K562 (cell line): ENCODE measurements at regions not wholly inside any gene's neighbourhood (a gene's known extent, or its start where the extent isn't known, plus 50 kb on each side); places are given as distances from the start of the nearest gene placed in this dataset.

Experiments used
- ATAC-seq: fragments of 200-7000 bp; cut with Tn5 transposase; 3 replicates; pipeline ENCODE4 v1.9.1; 2020; ENCODE audit warnings: moderate library complexity
- BruUV-seq: library from RNA; stranded (reverse); fragments of 400-500 nt; replicated peaks from 2 replicates; lab custom pipeline; 2021; lab: Mats Ljungman, UMichigan
- CTCF ChIA-PET: fragments of 300-600 bp; formaldehyde crosslinking; extraction: SDS; loops from one replicate; lab custom pipeline; 2021; ENCODE audit warnings: low intra/inter-chr PET ratio; lab: Yijun Ruan, JAX
- POLR2A ChIA-PET: fragments of 300-600, 350-650 bp; sonication (Branson Sonifier 250); formaldehyde crosslinking; extraction: SDS; loops from one replicate; lab custom pipeline; 2021; ENCODE audit warnings: antibody characterized with exemption, inconsistent platforms; lab: Yijun Ruan, JAX
- DNase-seq, 4 experiments: peaks; one replicate each; pipeline versions ENCODE4 v3.0.0 to v3.0.0-alpha.2; 2011 to 2018; ENCODE audit warnings: low spot score in 3 of 4, mixed read lengths in 3 of 4; ENCODE audit errors: extremely low read depth in 1 of 4
- FAIRE-seq: peaks from 2 replicates; lab custom pipeline; 2011; peaks lifted over from hg19 to GRCh38; lab: Jason Lieb, UNC
- H2AFZ ChIP-seq: 2 replicates; pipeline ENCODE4 v1.6.0; 2011; ENCODE audit warnings: low read depth, low read length, control low read depth, inconsistent platforms
- H3K27ac ChIP-seq: fragments of 200-600 bp; 3 replicates; pipeline ENCODE4 v1.8.0; 2011; ENCODE audit warnings: low read depth, mild to moderate bottlenecking, control low read depth, inconsistent platforms, low read length, moderate library complexity, mixed read lengths; ENCODE audit errors: extremely low read depth
- H3K27me3 ChIP-seq, 2 experiments: fragments of 300-600 bp in 1 of 2; 2 replicates in 1 of 2; 3 replicates in 1 of 2; pipeline versions ENCODE4 v1.6.0 to v1.8.0; 2011; ENCODE audit warnings: inconsistent platforms in 2 of 2, low read length in 2 of 2, mild to moderate bottlenecking in 1 of 2, mixed read lengths in 1 of 2, moderate library complexity in 1 of 2; ENCODE audit not compliant: control insufficient read depth in 2 of 2, insufficient read depth in 2 of 2
- H3K36me3 ChIP-seq: fragments of 300-600 bp; 3 replicates; pipeline ENCODE4 v1.8.0; 2011; ENCODE audit warnings: mild to moderate bottlenecking, low read length, inconsistent platforms; ENCODE audit not compliant: control insufficient read depth, insufficient read depth
- H3K4me1 ChIP-seq, 2 experiments: fragments of 200-600 bp in 1 of 2; replicated peaks in 1 of 2; 2 replicates in 1 of 2; 3 replicates in 1 of 2; pipeline versions ENCODE4 v1.5.1 to v1.8.0; 2011; ENCODE audit warnings: inconsistent platforms in 2 of 2, low read length in 2 of 2, mild to moderate bottlenecking in 1 of 2, mixed read lengths in 1 of 2, moderate library complexity in 1 of 2; ENCODE audit not compliant: control insufficient read depth in 2 of 2, insufficient read depth in 2 of 2
- H3K4me2 ChIP-seq: 2 replicates; pipeline ENCODE4 v1.6.1; 2011; ENCODE audit warnings: low read length, control low read depth, inconsistent platforms, mixed read lengths; ENCODE audit not compliant: insufficient read depth
- H3K4me3 ChIP-seq: fragments of 200-600 bp; sonication (generic), shearing (Covaris generic); 2 replicates; pipeline ENCODE4 v1.5.1; 2016; ENCODE audit warnings: control low read depth, inconsistent platforms
- H3K79me2 ChIP-seq: fragments of 200-600 bp; 3 replicates; pipeline ENCODE4 v1.8.0; 2011; ENCODE audit warnings: low read length, inconsistent platforms; ENCODE audit not compliant: control insufficient read depth, insufficient read depth
- H3K9ac ChIP-seq, 2 experiments: 2 replicates each; pipeline versions ENCODE4 v1.6.0 to v1.6.1; 2011; ENCODE audit warnings: low read depth in 2 of 2, low read length in 2 of 2, control low read depth in 1 of 2, inconsistent platforms in 1 of 2, mild to moderate bottlenecking in 1 of 2, mixed read lengths in 1 of 2; ENCODE audit not compliant: insufficient read depth in 1 of 2
- H3K9me1 ChIP-seq: one replicate; pipeline ENCODE4 v1.6.0; 2011; ENCODE audit warnings: inconsistent platforms, mild to moderate bottlenecking, low read length, moderate library complexity; ENCODE audit not compliant: control insufficient read depth, insufficient read depth
- H3K9me3 ChIP-seq: replicated peaks from 2 replicates; pipeline ENCODE4 v1.5.1; 2011; ENCODE audit warnings: low read depth, low read length, inconsistent platforms; ENCODE audit not compliant: control insufficient read depth, insufficient read depth
- H4K20me1 ChIP-seq: replicated peaks from 2 replicates; pipeline ENCODE4 v1.6.1; 2011; ENCODE audit warnings: low read length, inconsistent platforms, mixed read lengths; ENCODE audit not compliant: control insufficient read depth, insufficient read depth
- CHCHD3 ChIP-seq: fragments of 250-450 bp; sonication (Bioruptor Pico); IDR thresholded peaks from 2 replicates; pipeline ENCODE4 v2.1.2; 2022; ENCODE audit warnings: mild to moderate bottlenecking
- GABPA ChIP-seq: fragments of 200-800 bp; sonication (Bioruptor generic); conservative IDR thresholded peaks from 2 replicates; pipeline ENCODE4 v1.6.1; 2016; ENCODE audit warnings: low read depth, missing genetic modification characterization, missing compliant biosample characterization
- HDAC8 ChIP-seq: fragments of 450-650 bp; IDR thresholded peaks from 2 replicates; pipeline ENCODE4 v1.6.1; 2016; ENCODE audit warnings: mild to moderate bottlenecking, missing genetic modification characterization, moderate library complexity, missing compliant biosample characterization
- ILF3 ChIP-seq: fragments of 450-650 bp; IDR thresholded peaks from 2 replicates; pipeline ENCODE4 v1.6.1; 2018; ENCODE audit warnings: antibody characterized with exemption, mild to moderate bottlenecking, moderate library complexity, borderline replicate concordance
- PCBP2 ChIP-seq: fragments of 200-400 bp; formaldehyde crosslinking; IDR thresholded peaks from 2 replicates; pipeline ENCODE4 v1.6.1; 2018; ENCODE audit warnings: low read length, low read depth, mild to moderate bottlenecking, moderate library complexity; ENCODE audit not compliant: poor library complexity, severe bottlenecking
- SMARCA4 ChIP-seq: fragments of 450-650 bp; IDR thresholded peaks from 2 replicates; pipeline ENCODE4 v1.6.1; 2016
- U2AF2 ChIP-seq: fragments of 200-400 bp; formaldehyde crosslinking; optimal IDR thresholded peaks from 2 replicates; pipeline ENCODE3; 2017; ENCODE audit warnings: low read depth, mild to moderate bottlenecking, low read length
- ZBTB5 ChIP-seq: fragments of 450-650 bp; IDR thresholded peaks from 2 replicates; pipeline ENCODE4 v1.6.1; 2017; ENCODE audit warnings: antibody characterized with exemption
- ZMIZ1 ChIP-seq, 2 experiments: fragments of 150-350 bp in 1 of 2; IDR thresholded peaks; 2 replicates each; pipeline ENCODE4 v1.6.1; 2012 to 2016; ENCODE audit warnings: low read depth in 2 of 2, low read length in 2 of 2, mild to moderate bottlenecking in 1 of 2, moderate library complexity in 1 of 2
- ZNF184 ChIP-seq: sonication (generic); formaldehyde crosslinking; IDR thresholded peaks from 2 replicates; pipeline ENCODE4 v1.5.0; 2020; ENCODE audit warnings: missing genetic modification reagents
- ZNF212 ChIP-seq: fragments of 450-650 bp; formaldehyde crosslinking; IDR thresholded peaks from 2 replicates; pipeline ENCODE4 v1.4.0; 2020; ENCODE audit warnings: mild to moderate bottlenecking
- ZNF445 ChIP-seq: fragments of 250-450 bp; sonication (Bioruptor Pico); IDR thresholded peaks from 2 replicates; pipeline ENCODE4 v1.4.0; 2020; ENCODE audit warnings: low read depth, mild to moderate bottlenecking, moderate library complexity
- WGBS: fragments of 100-300 bp; shearing (Covaris generic); methylation state at CpG from one replicate; pipeline ENCODE4 v1.1.6; 2016; ENCODE audit warnings: low coverage, mixed read lengths; ENCODE audit not compliant: insufficient coverage; ENCODE audit errors: missing lambda C conversion rate; 5-methylcytosine and 5-hydroxymethylcytosine counted together
- in situ Hi-C: fragments of 300-500 bp; cut with MboI; formaldehyde crosslinking; loops from 4 replicates; pipeline ENCODE4 v1.15.0; 2018; ENCODE audit warnings: inconsistent platforms, mixed read lengths
- intact Hi-C: fragments of 100-400 bp; cut with micrococcal nuclease; formaldehyde crosslinking; loops from 2 replicates; pipeline ENCODE4 v1.14.2; 2022
- TF ChIP-seq, protein P1 (sequence below): IDR thresholded peaks from 3 replicates; pipeline ENCODE4 v1.6.1; 2011; ENCODE audit warnings: borderline replicate concordance, mild to moderate bottlenecking; ENCODE audit not compliant: insufficient read length, insufficient read depth
- TF ChIP-seq, protein P2 (sequence below): fragments of 250-450 bp; sonication (Bioruptor Pico); IDR thresholded peaks from 2 replicates; pipeline ENCODE4 v1.8.0; 2022; ENCODE audit warnings: moderate library complexity, mild to moderate bottlenecking, inconsistent platforms
- TF ChIP-seq, protein P3 (sequence below): fragments of 450-650 bp; formaldehyde crosslinking; conservative IDR thresholded peaks from 2 replicates; pipeline ENCODE4 v1.4.0; 2022; ENCODE audit warnings: mild to moderate bottlenecking, missing genetic modification characterization

- Histone ChIP-seq H3K4me2 (no peak overlapping the region), H3K4me1 (no peaks in the 10 kb centered on the region), H3K27me3 (peaks cover 17 to 56% of the 10 kb centered on the region in 2 experiments; a peak in 4 of 5 replicates), H3K4me3 (no peak overlapping the region), H3K27ac (no peak overlapping the region), H3K79me2 (no peaks in the 10 kb centered on the region), H4K20me1 (no peaks in the 10 kb centered on the region; the same call in 1 of the 2 replicates), H3K36me3 (no peaks in the 10 kb centered on the region), H3K9ac (no peak overlapping the region), H2AFZ (no peak overlapping the region), H3K9me1 (no peaks in the 10 kb centered on the region), H3K9me3 (no peaks in the 10 kb centered on the region)
- CTCF ChIA-PET: no interaction called here
- ATAC-seq: no peak
- BruUV-seq: no TSS peak
- intact Hi-C loops: no loop called here
- in situ Hi-C loops: no loop called here
- DNase-seq: no peak
- POLR2A ChIA-PET: no interaction called here
- FAIRE-seq: no peak
- under 1% methylated on average over 7 of the region's 7 CpGs for WGBS
- TF ChIP-seq, protein P1, sequence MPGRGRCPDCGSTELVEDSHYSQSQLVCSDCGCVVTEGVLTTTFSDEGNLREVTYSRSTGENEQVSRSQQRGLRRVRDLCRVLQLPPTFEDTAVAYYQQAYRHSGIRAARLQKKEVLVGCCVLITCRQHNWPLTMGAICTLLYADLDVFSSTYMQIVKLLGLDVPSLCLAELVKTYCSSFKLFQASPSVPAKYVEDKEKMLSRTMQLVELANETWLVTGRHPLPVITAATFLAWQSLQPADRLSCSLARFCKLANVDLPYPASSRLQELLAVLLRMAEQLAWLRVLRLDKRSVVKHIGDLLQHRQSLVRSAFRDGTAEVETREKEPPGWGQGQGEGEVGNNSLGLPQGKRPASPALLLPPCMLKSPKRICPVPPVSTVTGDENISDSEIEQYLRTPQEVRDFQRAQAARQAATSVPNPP: no peak
- TF ChIP-seq, protein P2, sequence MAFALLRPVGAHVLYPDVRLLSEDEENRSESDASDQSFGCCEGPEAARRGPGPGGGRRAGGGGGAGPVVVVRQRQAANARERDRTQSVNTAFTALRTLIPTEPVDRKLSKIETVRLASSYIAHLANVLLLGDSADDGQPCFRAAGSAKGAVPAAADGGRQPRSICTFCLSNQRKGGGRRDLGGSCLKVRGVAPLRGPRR: no peak
- TF ChIP-seq HDAC8 (no peak), PCBP2 (no peak), CHCHD3 (CRISPR knock-in tag) (no peak), ZNF184 (CRISPR knock-in tag) (no peak), ZNF445 (CRISPR knock-in tag) (no peak), ZBTB5 (no peak), ZNF212 (CRISPR knock-in tag) (no peak), U2AF2 (no peak), GABPA (tag) (no peak), SMARCA4 (no peak), ZMIZ1 (IDR thresholded peaks at IDR 0.05; ENCODE audit: low read depth in 2 of 2, low read length in 2 of 2) (no peak), ILF3 (no peak)
- TF ChIP-seq, protein P3, sequence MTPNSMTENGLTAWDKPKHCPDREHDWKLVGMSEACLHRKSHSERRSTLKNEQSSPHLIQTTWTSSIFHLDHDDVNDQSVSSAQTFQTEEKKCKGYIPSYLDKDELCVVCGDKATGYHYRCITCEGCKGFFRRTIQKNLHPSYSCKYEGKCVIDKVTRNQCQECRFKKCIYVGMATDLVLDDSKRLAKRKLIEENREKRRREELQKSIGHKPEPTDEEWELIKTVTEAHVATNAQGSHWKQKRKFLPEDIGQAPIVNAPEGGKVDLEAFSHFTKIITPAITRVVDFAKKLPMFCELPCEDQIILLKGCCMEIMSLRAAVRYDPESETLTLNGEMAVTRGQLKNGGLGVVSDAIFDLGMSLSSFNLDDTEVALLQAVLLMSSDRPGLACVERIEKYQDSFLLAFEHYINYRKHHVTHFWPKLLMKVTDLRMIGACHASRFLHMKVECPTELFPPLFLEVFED: no peak
Observed at GRCh38 chr7:98488167-98488566, 87.3 kb upstream of the BAIAP2L1 start.
